GM10266 (cell line): ENCODE measurements at regions not wholly inside any gene's neighbourhood (a gene's known extent, or its start where the extent isn't known, plus 50 kb on each side); places are given as distances from the start of the nearest gene placed in this dataset.

ENCODE experiments used
- DNase-seq: peaks from one replicate; pipeline ENCODE4 v3.0.0; 2012; ENCODE audit errors: extremely low spot score
- CTCF ChIP-seq: IDR thresholded peaks from 2 replicates; pipeline ENCODE4 v1.5.1; 2012; ENCODE audit warnings: mild to moderate bottlenecking, low read depth; ENCODE audit not compliant: control insufficient read depth, insufficient read depth; ENCODE audit errors: missing control alignments

- no peak for DNase-seq
- TF ChIP-seq CTCF, result no peak
Observed at GRCh38 chr6:14930366-14930989, 315.4 kb upstream of the JARID2 start.

- TF ChIP-seq CTCF, result no peak
Observed at GRCh38 chr6:14932485-14933182, 313.2 kb upstream of the JARID2 start.

GRCh38 chr6:14933183-14933544, 312.7 kb upstream of the JARID2 start:
- DNase-seq, result no peak
- no peak for TF ChIP-seq CTCF

More at GRCh38 chr6:14932485-14933182, 313.2 kb upstream of the JARID2 start:
- no peak for DNase-seq

- no peak for DNase-seq
- no peak for TF ChIP-seq CTCF
Observed at GRCh38 chr6:14934013-14934412, 311.9 kb upstream of the JARID2 start.

GRCh38 chr6:14934844-14935243, 311.0 kb upstream of the JARID2 start:
- no peak for DNase-seq
- no peak for TF ChIP-seq CTCF

- no peak for DNase-seq
Observed at GRCh38 chr6:14936861-14937260, 309.0 kb upstream of the JARID2 start.

More at GRCh38 chr6:14936861-14937260, 309.0 kb upstream of the JARID2 start:
- TF ChIP-seq CTCF, result no peak
